B cell (primary cell): ENCODE measurements at regions not wholly inside any gene's neighbourhood (a gene's known extent, or its start where the extent isn't known, plus 50 kb on each side); places are given as distances from the start of the nearest gene placed in this dataset.

Source experiments
- ATAC-seq: fragments of 200-7000 bp; cut with Tn5 transposase; one replicate; pipeline ENCODE4 v1.10.0; 2021; ENCODE audit warnings: low read depth, mild to moderate bottlenecking, moderate number of reproducible peaks, moderate library complexity
- CTCF ChIA-PET: fragments of 350-600 bp; sonication (Branson Sonifier 250); formaldehyde crosslinking; loops from one replicate; lab custom pipeline; 2021; ENCODE audit warnings: antibody characterized with exemption, inconsistent platforms; lab: Charles Lee
- POLR2A ChIA-PET: fragments of 350-600 bp; sonication (Branson Sonifier 250); formaldehyde crosslinking; loops from one replicate; lab custom pipeline; 2021; ENCODE audit warnings: antibody characterized with exemption; lab: Charles Lee
- DNase-seq: peaks from one replicate; pipeline ENCODE4 v3.0.0; 2013
- H2AFZ ChIP-seq: 2 replicates; pipeline ENCODE4 v1.6.1; 2012; ENCODE audit warnings: mild to moderate bottlenecking, low read depth, low read length; ENCODE audit not compliant: insufficient read depth, poor library complexity, severe bottlenecking
- H3K27ac ChIP-seq, 2 donors: 1 replicate in 1 of 2; 2 replicates in 1 of 2; pipeline ENCODE4 v1.5.1; 2012 to 2013; ENCODE audit warnings: low read length in 2 of 2, mild to moderate bottlenecking in 2 of 2, moderate library complexity in 1 of 2
- H3K27me3 ChIP-seq, 4 experiments: fragments of 200-600 bp in 1 of 4; sonication (generic) in 1 of 4; replicated peaks in 1 of 4; 1 replicate in 2 of 4; 2 replicates in 2 of 4; pipeline versions ENCODE4 v1.6.1 to v1.7.0; 2013 to 2016; ENCODE audit warnings: low read length in 3 of 4, mild to moderate bottlenecking in 2 of 4, mixed read lengths in 1 of 4, moderate library complexity in 1 of 4; ENCODE audit not compliant: insufficient read depth in 4 of 4, control insufficient read depth in 3 of 4; ENCODE audit errors: control extremely low read depth in 1 of 4
- H3K36me3 ChIP-seq, 2 experiments: replicated peaks in 1 of 2; 1 replicate in 1 of 2; 2 replicates in 1 of 2; pipeline versions ENCODE4 v1.6.1 to v1.7.1; 2013; ENCODE audit warnings: low read length in 1 of 2; ENCODE audit not compliant: insufficient read depth in 2 of 2, control insufficient read depth in 1 of 2; ENCODE audit errors: control extremely low read depth in 1 of 2, extremely low read depth in 1 of 2
- H3K4me1 ChIP-seq, 2 donors: fragments of 200-600 bp in 1 of 2; sonication (generic) in 1 of 2; 1 replicate in 1 of 2; 2 replicates in 1 of 2; pipeline versions ENCODE4 v1.5.1 to v1.6.1; 2013 to 2017; ENCODE audit warnings: low read length in 2 of 2; ENCODE audit not compliant: control insufficient read depth in 2 of 2, insufficient read depth in 2 of 2
- H3K4me2 ChIP-seq: replicated peaks from 2 replicates; pipeline ENCODE3; 2012; ENCODE audit warnings: mild to moderate bottlenecking, low read depth, low read length; ENCODE audit not compliant: poor library complexity, severe bottlenecking
- H3K4me3 ChIP-seq, 5 experiments: fragments of 200-600 bp in 1 of 5; sonication (generic) in 1 of 5; 1 replicate in 3 of 5; 2 replicates in 2 of 5; pipeline versions ENCODE4 v1.5.1 to v1.7.0; 2011 to 2016; ENCODE audit warnings: low read length in 4 of 5, mild to moderate bottlenecking in 4 of 5, low read depth in 2 of 5, control low read depth in 1 of 5, moderate library complexity in 1 of 5; ENCODE audit not compliant: insufficient read depth in 1 of 5; ENCODE audit errors: control extremely low read depth in 1 of 5, extremely low read depth in 1 of 5
- H3K79me2 ChIP-seq: fragments of 200-600 bp; sonication (generic); one replicate; pipeline ENCODE4 v1.6.0; 2016; ENCODE audit warnings: low read length; ENCODE audit not compliant: control insufficient read depth, insufficient read depth
- H3K9ac ChIP-seq: fragments of 200-600 bp; sonication (generic); 2 replicates; pipeline ENCODE4 v1.6.1; 2017; ENCODE audit warnings: mild to moderate bottlenecking, low read length, moderate library complexity
- H3K9me3 ChIP-seq, 3 donors: one replicate each; pipeline versions ENCODE4 v1.6.1 to v1.7.1; 2013; ENCODE audit warnings: low read length in 2 of 3; ENCODE audit not compliant: control insufficient read depth in 2 of 3, insufficient read depth in 1 of 3; ENCODE audit errors: control extremely low read depth in 1 of 3
- H4K20me1 ChIP-seq: 2 replicates; pipeline ENCODE4 v1.6.0; 2012; ENCODE audit warnings: mild to moderate bottlenecking, low read length; ENCODE audit not compliant: insufficient read depth, control insufficient read depth, poor library complexity, severe bottlenecking
- H3K27ac Mint-ChIP-seq: one replicate; pipeline ENCODE4 v1.8.0; 2021; ENCODE audit warnings: mixed read lengths
- H3K27me3 Mint-ChIP-seq: one replicate; pipeline ENCODE4 v1.8.0; 2021; ENCODE audit warnings: mixed read lengths
- H3K4me1 Mint-ChIP-seq: one replicate; pipeline ENCODE4 v1.8.0; 2021; ENCODE audit warnings: mixed read lengths
- H3K4me3 Mint-ChIP-seq: one replicate; pipeline ENCODE4 v1.8.0; 2021; ENCODE audit warnings: mixed read lengths
- H3K9me3 Mint-ChIP-seq: one replicate; pipeline ENCODE4 v1.8.0; 2022; ENCODE audit warnings: mixed read lengths; ENCODE audit not compliant: insufficient read depth
- EZH2 ChIP-seq: IDR thresholded peaks from 2 replicates; pipeline ENCODE4 v1.6.1; 2012; ENCODE audit warnings: borderline replicate concordance, low read depth, mild to moderate bottlenecking, moderate library complexity, low read length; ENCODE audit not compliant: insufficient read depth, poor library complexity, severe bottlenecking
- WGBS: methylation state at CpG from one replicate; pipeline ENCODE4 v1.1.5; 2013; ENCODE audit warnings: missing lambda C conversion rate; ENCODE audit not compliant: insufficient coverage; 5-methylcytosine and 5-hydroxymethylcytosine counted together
- intact Hi-C: fragments of 100-400 bp; cut with micrococcal nuclease; formaldehyde crosslinking; loops from one replicate; pipeline ENCODE4 v1.10.0; 2022
- TF ChIP-seq, protein P1 (sequence below): fragments of 200-600 bp; IDR thresholded peaks from one replicate; pipeline ENCODE4 v1.8.0; 2022; ENCODE audit warnings: antibody characterized with exemption, mild to moderate bottlenecking

DNA sequence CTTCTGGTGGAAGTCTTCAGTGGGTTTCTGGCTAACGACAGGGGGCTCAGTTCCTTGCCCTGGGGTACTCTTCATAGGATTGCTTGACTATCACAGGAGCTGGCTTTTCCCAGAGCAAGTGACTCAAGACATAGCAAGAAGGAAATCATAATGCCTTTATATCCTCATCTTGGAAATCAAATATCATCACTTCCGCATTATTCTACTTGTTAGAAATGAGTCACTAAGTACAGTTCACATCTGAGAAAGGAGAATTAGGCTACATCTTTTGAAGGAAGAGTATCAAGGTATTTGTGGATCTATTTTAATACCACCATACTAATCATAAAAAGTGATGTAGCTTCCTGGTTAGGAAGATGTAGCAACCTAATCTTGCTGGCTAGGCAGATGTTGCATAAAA, 148.2 kb upstream of the RAI14 start:
- DNase-seq (no peak), ATAC-seq (no peak)
- no peak for TF ChIP-seq EZH2
- intact Hi-C loops = no loop called here
- Mint-ChIP-seq H3K27ac (no peak overlapping the region), H3K27me3 (peaks cover 9% of the 10 kb centered on the region), H3K4me3 (no peak overlapping the region), H3K4me1 (no peaks in the 10 kb centered on the region), H3K9me3 (no peaks in the 10 kb centered on the region)
- Histone ChIP-seq H3K36me3 (no peaks in the 10 kb centered on the region), H2AFZ (no peak overlapping the region), H4K20me1 (no peaks in the 10 kb centered on the region), H3K27me3 (peaks cover 0 to 3% (median 0%) of the 10 kb centered on the region in 4 experiments), H3K79me2 (no peaks in the 10 kb centered on the region), H3K4me1 (no peaks in the 10 kb centered on the region), H3K4me2 (no peak overlapping the region), H3K4me3 (no peak overlapping the region), H3K9me3 (no peaks in the 10 kb centered on the region), H3K27ac (no peak overlapping the region), H3K9ac (no peak overlapping the region)
- POLR2A ChIA-PET = no interaction called here
- CTCF ChIA-PET = no interaction called here
- WGBS = no CpG with 5 or more reads among the region's 2 CpGs

DNA sequence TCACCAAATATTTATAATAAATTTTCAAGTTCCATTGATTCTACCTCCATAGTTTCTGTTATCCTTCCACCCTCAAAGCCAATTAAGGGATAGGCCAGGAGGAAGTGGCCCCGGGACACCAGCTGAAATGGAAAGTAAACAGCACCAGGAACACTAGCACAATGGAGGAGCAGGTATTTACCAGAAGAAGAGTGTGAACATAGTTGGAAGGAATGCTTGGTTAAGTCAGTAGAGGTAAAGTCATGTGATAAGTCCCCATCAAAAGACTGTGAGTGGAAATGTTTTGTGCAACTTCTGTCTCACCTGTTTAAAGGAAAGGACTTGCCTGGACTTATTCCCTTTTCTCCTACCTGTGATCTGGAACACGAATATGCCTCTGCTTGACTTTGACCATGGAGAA, 146.7 kb upstream of the RAI14 start:
- POLR2A ChIA-PET = no interaction called here
- Histone ChIP-seq H3K9me3 (no peaks in the 10 kb centered on the region), H2AFZ (no peak overlapping the region), H3K27me3 (peaks cover 0 to 3% (median 0%) of the 10 kb centered on the region in 4 experiments), H3K27ac (no peak overlapping the region), H3K4me3 (no peak overlapping the region), H4K20me1 (no peaks in the 10 kb centered on the region), H3K9ac (no peak overlapping the region), H3K4me1 (no peaks in the 10 kb centered on the region), H3K79me2 (no peaks in the 10 kb centered on the region), H3K36me3 (no peaks in the 10 kb centered on the region), H3K4me2 (no peak overlapping the region)
- WGBS = no CpG with 5 or more reads among the region's 2 CpGs
- CTCF ChIA-PET = no interaction called here
- no peak for TF ChIP-seq EZH2
- TF ChIP-seq, protein P1, sequence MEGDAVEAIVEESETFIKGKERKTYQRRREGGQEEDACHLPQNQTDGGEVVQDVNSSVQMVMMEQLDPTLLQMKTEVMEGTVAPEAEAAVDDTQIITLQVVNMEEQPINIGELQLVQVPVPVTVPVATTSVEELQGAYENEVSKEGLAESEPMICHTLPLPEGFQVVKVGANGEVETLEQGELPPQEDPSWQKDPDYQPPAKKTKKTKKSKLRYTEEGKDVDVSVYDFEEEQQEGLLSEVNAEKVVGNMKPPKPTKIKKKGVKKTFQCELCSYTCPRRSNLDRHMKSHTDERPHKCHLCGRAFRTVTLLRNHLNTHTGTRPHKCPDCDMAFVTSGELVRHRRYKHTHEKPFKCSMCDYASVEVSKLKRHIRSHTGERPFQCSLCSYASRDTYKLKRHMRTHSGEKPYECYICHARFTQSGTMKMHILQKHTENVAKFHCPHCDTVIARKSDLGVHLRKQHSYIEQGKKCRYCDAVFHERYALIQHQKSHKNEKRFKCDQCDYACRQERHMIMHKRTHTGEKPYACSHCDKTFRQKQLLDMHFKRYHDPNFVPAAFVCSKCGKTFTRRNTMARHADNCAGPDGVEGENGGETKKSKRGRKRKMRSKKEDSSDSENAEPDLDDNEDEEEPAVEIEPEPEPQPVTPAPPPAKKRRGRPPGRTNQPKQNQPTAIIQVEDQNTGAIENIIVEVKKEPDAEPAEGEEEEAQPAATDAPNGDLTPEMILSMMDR = no peak
- ATAC-seq (no peak), DNase-seq (no peak)
- no peaks in the 10 kb centered on the region for H3K9me3 Mint-ChIP-seq
- H3K27me3 Mint-ChIP-seq = peaks cover 9% of the 10 kb centered on the region
- intact Hi-C loops = no loop called here
- H3K4me1 Mint-ChIP-seq = no peaks in the 10 kb centered on the region
- no peak overlapping the region for H3K27ac Mint-ChIP-seq
- no peak overlapping the region for H3K4me3 Mint-ChIP-seq
